GM23338 (cell line): ENCODE measurements at regions not wholly inside any gene's neighbourhood (a gene's known extent, or its start where the extent isn't known, plus 50 kb on each side); places are given as distances from the start of the nearest gene placed in this dataset.

Experiments used
- ATAC-seq: fragments of 200-7000 bp; cut with Tn5 transposase; 3 replicates; pipeline ENCODE4 v1.9.1; 2020
- DNase-seq: peaks from one replicate; pipeline ENCODE4 v3.0.0-alpha.2; 2015; ENCODE audit warnings: low spot score
- H2AFZ ChIP-seq: fragments of 200-600 bp; sonication (generic); 2 replicates; pipeline ENCODE4 v1.8.0; 2016; ENCODE audit warnings: antibody characterized with exemption, mild to moderate bottlenecking, moderate library complexity
- H3F3A ChIP-seq: fragments of 200-600 bp; sonication (generic); replicated peaks from 2 replicates; pipeline ENCODE4 v1.8.0; 2017; ENCODE audit warnings: antibody characterized with exemption, mixed run types, low read depth
- H3K27ac ChIP-seq: fragments of 200-600 bp; sonication (generic); 2 replicates; pipeline ENCODE4 v1.6.1; 2016; ENCODE audit warnings: low read depth
- H3K27me3 ChIP-seq: fragments of 200-600 bp; sonication (generic); 2 replicates; pipeline ENCODE4 v1.8.0; 2016; ENCODE audit warnings: mild to moderate bottlenecking, mixed run types, moderate library complexity; ENCODE audit not compliant: insufficient read depth
- H3K36me3 ChIP-seq: fragments of 200-600 bp; sonication (generic); 2 replicates; pipeline ENCODE4 v1.8.0; 2016; ENCODE audit warnings: mild to moderate bottlenecking; ENCODE audit not compliant: insufficient read depth
- H3K4me1 ChIP-seq: fragments of 200-600 bp; sonication (generic); 2 replicates; pipeline ENCODE4 v1.8.0; 2016; ENCODE audit warnings: mild to moderate bottlenecking, moderate library complexity; ENCODE audit not compliant: insufficient read depth
- H3K4me2 ChIP-seq: fragments of 200-600 bp; sonication (generic); 2 replicates; pipeline ENCODE4 v1.7.1; 2017; ENCODE audit warnings: mixed run types
- H3K4me3 ChIP-seq: fragments of 200-600 bp; sonication (generic); 2 replicates; pipeline ENCODE4 v1.6.1; 2016; ENCODE audit warnings: mixed run types
- H3K79me2 ChIP-seq: fragments of 200-600 bp; sonication (generic); replicated peaks from 2 replicates; pipeline ENCODE4 v1.8.0; 2017; ENCODE audit warnings: mild to moderate bottlenecking; ENCODE audit not compliant: insufficient read depth
- H3K9me2 ChIP-seq: fragments of 200-600 bp; sonication (generic); 2 replicates; pipeline ENCODE4 v1.8.0; 2017; ENCODE audit not compliant: insufficient read depth
- H4K20me1 ChIP-seq: fragments of 200-600 bp; sonication (generic); replicated peaks from 2 replicates; pipeline ENCODE4 v1.8.0; 2017; ENCODE audit warnings: mild to moderate bottlenecking; ENCODE audit not compliant: insufficient read depth
- H3K27ac Mint-ChIP-seq: 2 replicates; pipeline ENCODE4 v1.8.0; 2020; ENCODE audit warnings: inconsistent platforms, mild to moderate bottlenecking, moderate library complexity, mixed read lengths
- H3K27me3 Mint-ChIP-seq: 3 replicates; pipeline ENCODE4 v1.8.0; 2022; ENCODE audit warnings: low read depth, mild to moderate bottlenecking, moderate library complexity, mixed read lengths, inconsistent platforms; ENCODE audit not compliant: insufficient read depth, poor library complexity
- H3K36me3 Mint-ChIP-seq: 3 replicates; pipeline ENCODE4 v1.8.0; 2021; ENCODE audit warnings: low read depth, mild to moderate bottlenecking, inconsistent platforms, moderate library complexity, mixed read lengths
- H3K4me1 Mint-ChIP-seq: 3 replicates; pipeline ENCODE4 v1.8.0; 2020; ENCODE audit warnings: mild to moderate bottlenecking, inconsistent platforms, mixed read lengths
- H3K4me3 Mint-ChIP-seq: 3 replicates; pipeline ENCODE4 v1.8.0; 2021; ENCODE audit warnings: moderate library complexity, mild to moderate bottlenecking, inconsistent platforms, mixed read lengths
- H3K9me3 Mint-ChIP-seq: 3 replicates; pipeline ENCODE4 v1.8.0; 2020; ENCODE audit warnings: moderate library complexity, mild to moderate bottlenecking, inconsistent platforms, mixed read lengths
- CREB1 ChIP-seq: fragments of 250-450 bp; sonication (Bioruptor Pico); IDR thresholded peaks from 2 replicates; pipeline ENCODE4 v1.5.0; 2020; ENCODE audit warnings: low read depth, mild to moderate bottlenecking, moderate library complexity
- EZH2 ChIP-seq: fragments of 200-600 bp; sonication (generic); IDR thresholded peaks from one replicate; pipeline ENCODE4 v1.8.0; 2017; ENCODE audit warnings: antibody characterized with exemption, mild to moderate bottlenecking, low read depth; ENCODE audit not compliant: unreplicated experiment
- EZH2phosphoT487 ChIP-seq: fragments of 200-600 bp; sonication (generic); IDR thresholded peaks from one replicate; pipeline ENCODE4 v1.8.1; 2018; ENCODE audit warnings: antibody characterized with exemption; ENCODE audit not compliant: unreplicated experiment
- JUNB ChIP-seq: IDR thresholded peaks from one replicate; pipeline ENCODE4 v1.6.1; 2016; ENCODE audit warnings: antibody characterized with exemption; ENCODE audit not compliant: unreplicated experiment
- NANOG ChIP-seq: IDR thresholded peaks from 2 replicates; pipeline ENCODE4 v1.6.1; 2016; ENCODE audit warnings: antibody characterized with exemption, borderline replicate concordance
- STAT1 ChIP-seq: IDR thresholded peaks from one replicate; pipeline ENCODE4 v1.6.1; 2016; ENCODE audit warnings: antibody characterized with exemption; ENCODE audit not compliant: unreplicated experiment
- ZNF114 ChIP-seq: fragments of 250-450 bp; sonication (Bioruptor Pico); IDR thresholded peaks from 2 replicates; pipeline ENCODE4 v1.5.0; 2020; ENCODE audit warnings: mild to moderate bottlenecking, moderate library complexity
- ZNF331 ChIP-seq: fragments of 250-450 bp; sonication (Bioruptor Pico); IDR thresholded peaks from 2 replicates; pipeline ENCODE4 v1.5.0; 2020; ENCODE audit warnings: low read depth, mild to moderate bottlenecking, moderate library complexity
- TF ChIP-seq, protein P1 (sequence below): IDR thresholded peaks from 2 replicates; pipeline ENCODE4 v1.6.1; 2016; ENCODE audit warnings: antibody characterized with exemption
- TF ChIP-seq, protein P2 (sequence below), 2 experiments: fragments of 200-600 bp in 1 of 2; sonication (generic) in 1 of 2; conservative IDR thresholded peaks; 2 replicates each; pipeline versions ENCODE4 v1.5.1 to v1.6.1; 2016 to 2017; ENCODE audit warnings: antibody characterized with exemption in 2 of 2, low read depth in 2 of 2, mild to moderate bottlenecking in 2 of 2, moderate library complexity in 1 of 2

DNA sequence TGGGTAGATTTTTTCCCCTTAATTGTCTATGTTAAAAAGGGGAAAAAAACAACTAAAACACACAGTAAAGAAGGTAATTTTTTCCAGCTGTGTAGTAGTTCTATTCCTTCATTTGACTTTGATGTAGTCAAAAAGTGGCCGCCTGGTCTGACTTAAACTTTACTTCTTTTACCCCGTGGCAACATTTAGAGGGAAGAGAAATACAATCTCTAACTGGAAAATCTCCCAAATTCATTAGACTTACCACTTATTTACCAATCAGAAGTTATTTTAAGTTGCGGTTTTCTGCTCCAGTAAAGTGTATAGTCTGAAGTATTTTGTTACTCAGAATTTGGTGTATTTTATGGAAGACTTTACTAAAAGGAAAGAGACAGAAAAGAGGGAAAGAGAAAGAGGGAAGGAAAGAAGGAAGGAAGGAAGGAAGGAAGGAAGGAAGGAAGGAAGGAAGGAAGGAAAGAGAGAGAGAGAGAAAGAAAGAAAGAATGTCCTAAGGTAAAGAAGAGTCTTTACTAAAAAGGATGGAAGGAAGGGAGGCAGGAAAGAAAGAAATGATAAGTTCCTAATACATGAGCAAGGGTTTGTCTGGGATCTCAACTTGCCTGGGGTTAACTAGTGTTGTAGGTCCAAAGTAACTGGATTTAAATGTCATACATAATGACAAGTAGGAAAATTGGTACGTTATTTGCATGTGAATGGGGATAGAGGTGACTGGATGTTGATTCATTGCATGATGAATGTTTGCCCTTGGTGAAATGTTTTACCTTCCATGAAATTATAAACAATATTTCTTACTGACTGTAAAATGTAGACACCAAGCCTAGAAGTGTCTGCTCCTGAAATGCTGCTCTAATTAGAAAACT, 135.1 kb downstream of the SAMD5 start (continued):
- TF ChIP-seq, protein P1, sequence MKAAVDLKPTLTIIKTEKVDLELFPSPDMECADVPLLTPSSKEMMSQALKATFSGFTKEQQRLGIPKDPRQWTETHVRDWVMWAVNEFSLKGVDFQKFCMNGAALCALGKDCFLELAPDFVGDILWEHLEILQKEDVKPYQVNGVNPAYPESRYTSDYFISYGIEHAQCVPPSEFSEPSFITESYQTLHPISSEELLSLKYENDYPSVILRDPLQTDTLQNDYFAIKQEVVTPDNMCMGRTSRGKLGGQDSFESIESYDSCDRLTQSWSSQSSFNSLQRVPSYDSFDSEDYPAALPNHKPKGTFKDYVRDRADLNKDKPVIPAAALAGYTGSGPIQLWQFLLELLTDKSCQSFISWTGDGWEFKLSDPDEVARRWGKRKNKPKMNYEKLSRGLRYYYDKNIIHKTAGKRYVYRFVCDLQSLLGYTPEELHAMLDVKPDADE = no peak
- no peak for TF ChIP-seq CREB1 (CRISPR knock-in tag)

DNA sequence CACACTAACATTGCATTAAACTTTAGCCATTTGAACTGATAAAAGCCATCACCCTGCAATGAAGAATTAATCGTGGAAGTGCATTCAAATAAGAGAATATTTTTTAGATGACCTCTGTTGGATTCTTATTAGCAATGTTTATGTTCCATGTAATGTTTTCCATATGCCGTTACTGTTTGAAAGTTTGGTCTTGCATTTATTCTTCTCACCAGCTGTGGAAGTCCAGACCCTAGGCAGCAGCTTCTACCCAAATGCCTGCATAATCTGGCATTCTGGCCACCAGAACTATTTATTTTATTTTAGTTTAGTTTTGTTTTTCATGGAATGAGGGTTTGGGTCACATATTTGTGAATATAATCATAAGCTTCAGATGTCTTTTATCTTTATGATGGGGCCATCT, 140.4 kb downstream of the SAMD5 start:
- Mint-ChIP-seq H3K27me3 (peaks cover 3% of the 10 kb centered on the region), H3K4me3 (no peak overlapping the region), H3K9me3 (no peaks in the 10 kb centered on the region), H3K27ac (no peak overlapping the region), H3K36me3 (no peaks in the 10 kb centered on the region), H3K4me1 (no peaks in the 10 kb centered on the region; the same call in 2 of the 3 replicates)
- H3K4me2 ChIP-seq = no peak overlapping the region
- no peak for DNase-seq
- no peaks in the 10 kb centered on the region for H3K9me2 ChIP-seq
- no peaks in the 10 kb centered on the region for H3K79me2 ChIP-seq
- no peaks in the 10 kb centered on the region for H3K27me3 ChIP-seq
- H4K20me1 ChIP-seq = no peaks in the 10 kb centered on the region
- no peak overlapping the region for H3K4me3 ChIP-seq
- H3K27ac ChIP-seq = no peak overlapping the region
- H3K4me1 ChIP-seq = no peaks in the 10 kb centered on the region
- H3K36me3 ChIP-seq = no peaks in the 10 kb centered on the region
- no peak for ATAC-seq
- H2AFZ ChIP-seq = no peak overlapping the region
- no peaks in the 10 kb centered on the region for H3F3A ChIP-seq
- TF ChIP-seq, protein P2, sequence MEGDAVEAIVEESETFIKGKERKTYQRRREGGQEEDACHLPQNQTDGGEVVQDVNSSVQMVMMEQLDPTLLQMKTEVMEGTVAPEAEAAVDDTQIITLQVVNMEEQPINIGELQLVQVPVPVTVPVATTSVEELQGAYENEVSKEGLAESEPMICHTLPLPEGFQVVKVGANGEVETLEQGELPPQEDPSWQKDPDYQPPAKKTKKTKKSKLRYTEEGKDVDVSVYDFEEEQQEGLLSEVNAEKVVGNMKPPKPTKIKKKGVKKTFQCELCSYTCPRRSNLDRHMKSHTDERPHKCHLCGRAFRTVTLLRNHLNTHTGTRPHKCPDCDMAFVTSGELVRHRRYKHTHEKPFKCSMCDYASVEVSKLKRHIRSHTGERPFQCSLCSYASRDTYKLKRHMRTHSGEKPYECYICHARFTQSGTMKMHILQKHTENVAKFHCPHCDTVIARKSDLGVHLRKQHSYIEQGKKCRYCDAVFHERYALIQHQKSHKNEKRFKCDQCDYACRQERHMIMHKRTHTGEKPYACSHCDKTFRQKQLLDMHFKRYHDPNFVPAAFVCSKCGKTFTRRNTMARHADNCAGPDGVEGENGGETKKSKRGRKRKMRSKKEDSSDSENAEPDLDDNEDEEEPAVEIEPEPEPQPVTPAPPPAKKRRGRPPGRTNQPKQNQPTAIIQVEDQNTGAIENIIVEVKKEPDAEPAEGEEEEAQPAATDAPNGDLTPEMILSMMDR (conservative IDR thresholded peaks at IDR 0.05; ENCODE audit: low read depth in 2 of 2) = no peak
- no peak for TF ChIP-seq EZH2
- no peak for TF ChIP-seq STAT1
- TF ChIP-seq, protein P1 = no peak
- no peak for TF ChIP-seq EZH2phosphoT487
- TF ChIP-seq ZNF114 = no peak
- TF ChIP-seq NANOG = no peak
- no peak for TF ChIP-seq ZNF331 (CRISPR knock-in tag)
- no peak for TF ChIP-seq JUNB
